ENCODE measurements at regions not wholly inside any gene's neighbourhood (a gene's known extent, or its start where the extent isn't known, plus 50 kb on each side); places are given as distances from the start of the nearest gene placed in this dataset.
"Not testable (repeated sequence)": the region's sequence is repeated elsewhere in the genome, so short reads cannot be mapped to it uniquely, and the experiment has no call there.

DNA sequence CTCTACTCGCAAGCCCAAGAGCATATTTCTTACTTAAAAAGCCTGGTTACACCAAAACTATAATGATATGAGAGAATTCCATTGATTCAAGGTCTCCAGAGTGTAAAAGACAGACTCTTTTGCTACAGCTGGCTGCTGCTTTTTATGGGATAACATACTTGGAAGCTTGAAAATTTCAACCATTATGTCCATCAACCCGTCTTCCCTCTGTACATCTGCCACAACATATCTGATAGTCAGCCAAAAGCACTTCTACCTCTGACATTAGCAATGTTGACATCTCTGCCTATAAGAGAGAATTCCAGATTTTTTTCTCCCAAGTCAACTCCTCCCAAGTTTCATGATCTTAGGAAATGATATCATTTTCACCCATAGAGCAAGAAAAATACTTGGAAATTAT is 54.4 kb upstream of the IQCM start:
- no peak for DNase-seq (ENCODE audit: low read depth in 2 of 2)

DNA sequence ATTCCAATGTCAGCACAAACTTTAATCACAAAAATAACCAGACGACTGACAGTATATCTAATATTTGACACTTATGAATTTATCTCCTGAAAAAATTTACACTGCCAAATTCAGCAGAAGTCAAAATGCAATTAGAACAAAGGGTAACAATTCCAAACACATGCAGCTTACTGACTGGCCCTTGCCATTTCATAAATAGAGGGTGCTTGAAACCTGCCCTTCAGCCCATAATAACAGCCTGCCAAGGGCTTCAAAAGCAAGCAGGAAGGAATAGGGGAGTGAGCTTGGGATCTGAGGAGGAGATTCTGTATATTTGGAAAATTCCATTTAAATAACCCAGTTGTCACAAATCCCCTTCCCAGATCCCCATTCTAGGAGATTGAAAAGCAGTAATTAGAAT is 66.1 kb upstream of the IQCM start:
- no peak for DNase-seq (ENCODE audit: low read depth in 2 of 2)

DNA sequence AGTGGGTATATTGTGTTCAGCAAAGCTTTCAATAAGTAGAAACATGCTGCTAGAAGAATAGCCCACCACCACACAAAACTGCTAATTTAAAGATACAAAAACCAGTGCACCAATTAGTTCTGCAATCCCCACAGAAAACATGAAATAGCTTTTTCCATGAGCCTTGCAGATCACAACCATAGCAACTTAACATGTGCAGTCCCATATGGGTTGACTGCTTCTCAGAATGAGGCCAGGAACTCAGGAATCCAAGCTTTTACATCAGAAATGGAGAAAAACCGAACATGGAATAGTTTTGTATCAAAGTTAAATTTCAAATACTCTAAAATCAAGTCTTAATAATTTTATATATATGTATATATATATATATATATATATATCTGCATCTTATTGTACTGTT is 66.6 kb upstream of the IQCM start:
- DNase-seq (ENCODE audit: low read depth in 2 of 2) = no peak

DNA sequence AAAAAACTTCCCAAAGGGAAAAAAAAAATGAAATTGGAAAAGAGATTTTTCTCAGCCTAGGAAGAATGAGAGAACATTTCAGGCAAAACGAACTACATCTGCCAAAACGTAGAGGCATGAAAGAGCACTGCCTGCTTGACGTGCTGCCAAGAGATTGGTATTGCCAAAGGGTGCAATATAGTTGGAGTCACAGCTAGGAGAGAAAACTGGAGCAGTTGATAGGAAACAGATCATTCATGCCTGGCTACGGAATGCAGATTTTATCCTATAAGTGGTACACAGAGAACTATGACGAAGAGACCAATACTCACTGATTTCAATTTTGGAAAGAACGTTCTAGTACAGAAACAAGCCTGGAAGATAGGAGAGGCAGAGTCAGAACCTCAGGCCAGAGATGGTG is 68.4 kb upstream of the IQCM start:
- no peak for DNase-seq (ENCODE audit: low read depth in 2 of 2)

DNA sequence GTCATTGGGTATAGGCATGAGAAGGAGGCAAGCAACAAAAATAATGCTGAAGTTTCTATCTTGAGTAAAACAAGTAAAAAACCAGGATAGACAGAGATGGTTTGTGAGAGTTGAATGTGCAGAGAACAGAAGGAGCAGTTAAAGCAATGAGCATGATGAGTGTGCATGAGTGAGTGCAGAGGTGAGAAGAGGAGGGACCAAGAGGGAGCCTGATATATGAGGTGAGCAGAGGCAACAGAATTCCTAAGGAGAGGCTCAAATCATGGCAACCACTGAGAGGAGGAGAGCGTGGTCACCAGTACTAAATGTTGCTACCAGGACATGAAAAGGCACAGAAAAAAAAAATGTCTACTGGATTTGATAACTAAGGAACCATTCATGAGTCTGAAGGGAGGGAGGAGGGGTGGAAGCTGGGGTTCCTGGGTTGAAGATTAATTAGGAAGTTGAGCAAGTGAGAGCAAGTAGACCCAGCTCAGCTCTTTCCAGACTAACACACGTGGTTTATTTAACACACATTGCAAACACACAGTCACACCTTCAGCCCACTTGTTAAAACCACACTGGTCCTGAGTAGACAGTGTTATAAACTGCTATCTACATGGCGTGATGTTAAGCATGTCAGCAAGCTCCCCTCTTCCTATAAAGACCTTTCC is 69.0 kb upstream of the IQCM start:
- DNase-seq (ENCODE audit: low read depth in 2 of 2) = no peak

DNA sequence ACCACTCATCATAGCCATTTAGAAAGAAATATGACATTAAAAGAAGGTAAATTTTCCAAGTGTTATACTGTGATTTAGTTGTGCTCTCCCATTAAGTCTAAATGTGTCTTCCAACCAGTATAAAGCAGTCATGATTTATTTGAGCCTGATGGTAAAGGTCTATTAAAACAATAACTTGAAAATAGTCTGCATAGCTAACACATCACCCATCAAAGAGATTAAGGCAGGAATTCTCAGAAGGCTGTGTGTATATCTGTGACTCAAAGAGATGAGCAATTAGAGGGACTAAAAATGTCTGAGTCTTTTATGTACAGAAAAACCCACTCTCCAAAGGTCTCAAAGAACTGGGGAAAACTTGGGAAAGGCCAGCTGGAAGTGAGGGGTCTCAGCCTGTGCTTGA is 70.3 kb upstream of the IQCM start:
- DNase-seq (ENCODE audit: low read depth in 2 of 2) = peak; percentile 65 to 73

DNA sequence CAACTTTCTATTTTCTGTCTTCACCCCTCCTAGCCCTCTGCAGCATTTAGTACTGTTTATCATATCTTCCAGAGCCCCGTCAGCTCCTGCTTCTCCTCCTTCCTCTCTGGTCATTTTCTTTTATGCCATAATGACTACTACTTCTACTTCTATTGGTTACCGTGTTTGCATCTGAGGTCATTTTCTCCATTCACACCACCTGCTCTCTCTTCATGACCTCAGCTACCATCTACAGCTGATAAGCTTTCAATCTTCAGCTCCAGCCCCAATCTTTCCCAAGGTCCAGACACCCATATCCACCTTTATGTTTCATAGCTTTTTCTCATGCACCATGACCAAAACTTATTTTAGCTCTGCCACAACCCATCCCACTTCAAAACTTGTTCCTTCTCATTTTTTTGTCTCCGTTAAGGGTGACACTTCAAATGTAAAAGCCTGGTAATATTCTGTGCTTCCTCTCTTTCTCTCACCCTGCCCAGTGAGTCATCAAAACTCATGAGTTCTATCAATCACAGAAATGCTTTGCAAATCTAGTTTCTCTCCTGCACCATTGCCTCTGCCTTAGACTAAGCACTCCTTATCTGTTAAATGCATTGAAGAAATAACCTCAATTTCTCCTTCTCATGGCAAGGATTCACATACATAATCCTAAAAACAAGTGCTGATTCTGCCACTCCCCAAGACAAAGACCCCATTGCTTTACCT is 71.3 kb upstream of the IQCM start:
- DNase-seq (ENCODE audit: low read depth in 2 of 2) = no peak

DNA sequence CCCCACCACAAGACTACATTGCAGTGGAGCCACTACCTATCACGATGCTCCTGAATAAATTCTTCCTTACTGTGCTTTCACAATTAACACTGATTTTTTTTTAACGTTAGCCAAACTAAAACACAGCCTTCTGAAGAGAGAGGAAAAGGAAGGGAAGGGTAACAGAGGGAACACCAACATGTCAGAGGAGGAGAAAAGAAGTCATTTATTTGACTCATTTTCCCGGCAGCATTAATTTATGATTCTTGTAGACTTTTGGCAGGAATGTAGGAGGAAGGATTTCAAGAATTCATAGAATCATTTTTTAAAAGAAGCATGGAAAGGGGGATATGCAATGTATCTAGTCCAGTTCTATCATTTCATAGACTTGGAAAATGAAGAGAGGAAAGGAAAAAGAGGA is 74.3 kb upstream of the IQCM start:
- DNase-seq (ENCODE audit: low read depth in 2 of 2) = no peak

DNA sequence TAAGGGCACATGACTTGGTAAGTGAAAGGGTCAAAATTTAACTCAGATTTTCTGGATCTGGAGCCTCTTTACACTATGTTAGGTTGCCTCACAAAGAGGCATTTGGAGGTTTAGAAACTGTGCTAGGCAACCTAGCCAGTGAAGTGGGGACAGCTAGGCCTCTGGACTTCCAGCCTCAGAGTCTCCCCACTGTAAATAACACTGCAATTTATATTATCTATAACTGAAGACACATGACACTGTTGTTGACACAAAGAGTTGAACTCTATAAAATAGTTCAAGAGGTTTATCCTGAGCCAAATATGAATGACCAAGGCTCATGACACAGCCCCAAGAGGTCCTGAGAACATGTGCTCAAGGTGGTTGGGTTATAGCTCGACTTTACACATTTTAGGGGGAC is 74.9 kb upstream of the IQCM start:
- DNase-seq (ENCODE audit: low read depth in 2 of 2) = no peak

DNA sequence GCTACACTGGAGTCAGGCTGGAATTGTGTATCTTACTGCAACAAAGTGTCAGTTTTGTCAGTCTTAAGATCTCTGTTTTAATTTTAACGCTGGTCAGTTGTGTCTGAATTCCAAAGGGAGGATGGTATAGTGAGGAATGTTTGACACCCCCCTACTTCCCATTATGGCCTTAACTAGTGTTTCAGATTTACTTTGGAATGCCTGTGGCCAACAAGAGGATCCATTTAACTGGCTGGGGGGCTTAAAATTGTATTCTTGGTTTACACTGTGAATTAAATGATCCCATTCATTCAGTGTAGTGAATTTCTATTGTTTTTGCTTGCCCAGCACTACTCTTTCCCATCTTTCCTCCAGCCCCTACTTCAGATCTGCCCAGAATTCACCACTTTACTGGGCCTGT is 75.8 kb upstream of the IQCM start:
- DNase-seq (ENCODE audit: low read depth in 2 of 2) = no peak

DNA sequence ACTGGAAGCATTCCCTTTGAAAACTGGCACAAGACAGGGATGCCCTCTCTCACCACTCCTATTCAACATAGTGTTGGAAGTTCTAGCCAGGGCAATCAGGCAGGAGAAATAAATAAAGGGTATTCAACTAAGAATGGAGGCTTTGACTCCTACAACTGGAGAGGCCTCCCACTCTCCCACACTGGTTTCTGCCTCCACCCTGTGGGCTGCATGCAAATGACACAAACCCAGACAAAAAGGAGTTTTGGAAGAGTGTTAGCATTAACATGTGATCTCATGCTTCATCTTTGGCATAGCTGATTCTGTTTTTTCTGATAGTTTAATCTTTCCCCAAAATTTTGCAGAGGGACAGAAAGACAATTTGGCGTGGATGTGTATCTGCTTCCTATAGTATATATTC is 80.8 kb upstream of the IQCM start:
- no peak for DNase-seq (ENCODE audit: low read depth in 2 of 2)

DNA sequence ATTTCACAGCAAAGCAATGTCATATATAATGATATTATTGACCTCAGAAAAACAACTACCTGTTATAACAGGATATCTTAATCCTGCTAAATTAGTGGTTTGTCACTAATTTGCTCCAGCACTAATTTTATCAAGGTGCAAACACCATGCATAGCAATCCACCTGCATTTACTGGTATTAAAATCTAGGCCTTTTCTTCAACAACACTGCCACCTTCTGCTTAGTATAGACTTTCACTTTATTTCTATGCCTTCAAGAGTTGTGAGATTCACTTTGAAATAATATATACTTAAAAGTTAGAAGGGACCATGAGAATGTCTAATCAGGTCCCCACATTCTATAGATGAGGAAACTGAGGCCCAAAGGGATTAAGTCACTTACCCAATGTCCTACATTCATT is 82.1 kb upstream of the IQCM start:
- DNase-seq (ENCODE audit: low read depth in 2 of 2) = no peak

DNA sequence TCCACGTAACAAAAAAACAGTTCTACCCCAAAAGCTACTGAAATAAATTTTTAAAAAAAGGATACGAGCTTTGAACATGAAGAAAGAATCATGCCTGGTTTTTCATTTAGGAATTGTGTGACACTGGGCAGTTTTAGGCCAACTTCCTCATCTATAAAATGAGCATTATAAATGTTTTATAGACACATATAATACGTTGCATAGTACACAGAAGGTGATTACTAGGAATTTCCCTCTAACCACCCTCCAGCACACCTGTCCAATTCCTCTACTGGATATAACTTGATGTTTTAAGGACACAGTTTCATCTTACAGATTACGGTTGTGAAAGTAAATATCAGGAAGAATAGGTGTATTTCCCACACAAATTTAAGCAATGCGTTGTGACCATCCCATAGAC is 85.5 kb upstream of the IQCM start:
- DNase-seq (ENCODE audit: low read depth in 2 of 2) = no peak

DNA sequence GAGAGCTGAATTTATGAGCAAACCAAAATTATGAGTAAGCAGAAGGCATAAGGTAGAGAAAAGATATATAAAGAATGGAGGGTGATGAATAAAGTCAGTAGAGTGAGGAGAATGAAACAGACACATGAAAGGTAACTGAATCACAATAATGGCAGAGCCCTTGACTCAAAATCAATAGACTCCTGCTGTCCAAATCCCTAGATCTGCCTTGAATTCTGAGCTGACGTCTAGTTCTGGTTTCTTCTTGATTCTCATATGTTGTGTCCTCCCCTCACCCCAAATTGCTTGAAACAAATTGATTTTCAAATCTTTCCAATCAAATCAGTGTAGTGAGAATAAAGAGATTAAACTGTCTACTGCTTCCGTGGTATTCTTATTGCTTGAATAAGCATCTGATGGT is 86.6 kb upstream of the IQCM start:
- no peak for DNase-seq (ENCODE audit: low read depth in 2 of 2)

DNA sequence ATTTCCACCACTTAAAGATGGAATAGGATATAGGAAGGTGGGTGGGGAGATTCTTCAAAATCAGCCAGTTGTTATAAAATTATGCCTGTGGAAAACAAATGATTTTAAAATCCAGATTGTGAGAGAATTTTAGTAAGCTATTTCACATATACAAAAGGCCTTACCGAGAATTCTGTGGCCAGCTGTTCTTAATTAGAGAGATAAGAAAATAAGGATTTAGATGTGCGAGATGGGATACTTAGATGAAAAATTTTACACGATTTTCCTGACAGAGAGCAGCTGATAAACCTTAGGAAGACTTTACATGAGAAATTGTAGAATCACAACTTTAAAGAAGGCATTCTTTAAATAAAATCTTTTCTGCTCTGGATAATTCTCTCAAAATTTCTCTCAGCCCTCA is 94.5 kb upstream of the IQCM start:
- no peak for DNase-seq (ENCODE audit: low read depth in 2 of 2)

DNA sequence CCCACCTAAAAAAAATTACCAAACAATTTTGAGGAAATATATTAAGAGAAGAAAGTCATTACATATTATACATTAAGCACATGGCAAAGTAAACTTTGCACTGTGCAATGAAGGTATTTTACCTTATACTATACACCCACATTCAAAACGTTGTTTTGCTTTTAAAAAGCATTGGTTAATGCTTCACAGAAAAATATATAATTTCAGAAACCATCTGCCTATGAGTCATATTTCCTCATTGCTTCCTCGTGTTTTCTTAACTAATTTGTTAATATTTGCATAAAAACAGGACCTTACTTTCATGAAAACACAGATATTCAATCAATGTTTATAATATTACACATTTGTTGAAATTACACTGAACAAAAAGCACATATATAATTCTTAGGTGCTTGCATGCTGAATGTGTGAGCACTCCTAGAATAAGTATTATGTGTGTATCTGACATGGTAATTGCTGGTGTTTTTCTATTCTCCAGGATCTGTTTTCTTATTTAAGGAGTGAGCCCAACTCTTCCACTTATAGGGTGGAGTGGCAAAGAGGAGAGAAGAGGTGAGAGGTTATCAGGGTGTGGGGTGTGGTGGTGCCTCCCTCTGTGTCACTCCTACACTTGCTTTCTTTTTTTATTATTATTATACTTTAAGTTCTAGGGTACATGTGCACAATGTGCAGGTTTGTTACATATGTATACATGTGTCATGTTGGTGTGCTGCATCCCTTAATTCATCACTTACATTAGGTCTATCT is 95.1 kb upstream of the IQCM start:
- DNase-seq (ENCODE audit: low read depth in 2 of 2) = no peak

DNA sequence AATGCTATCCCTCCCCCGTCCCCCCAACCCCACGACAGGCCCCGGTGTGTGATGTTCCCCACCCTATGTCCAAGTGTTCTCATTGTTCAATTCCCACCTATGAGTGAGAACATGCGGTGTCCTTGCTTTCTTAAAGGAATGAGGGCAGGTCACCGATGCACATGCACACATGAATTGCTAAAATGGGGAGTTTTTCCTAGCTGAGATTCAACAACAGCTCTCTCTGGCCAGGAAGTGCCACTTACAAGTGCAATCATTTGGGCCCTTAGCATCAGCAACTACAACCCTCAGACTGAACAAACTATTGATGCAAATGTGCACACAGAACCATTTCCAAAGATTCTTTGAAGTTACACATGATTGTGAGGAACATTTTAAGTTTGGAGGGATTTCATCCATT is 95.7 kb upstream of the IQCM start:
- no peak for DNase-seq (ENCODE audit: low read depth in 2 of 2)

DNA sequence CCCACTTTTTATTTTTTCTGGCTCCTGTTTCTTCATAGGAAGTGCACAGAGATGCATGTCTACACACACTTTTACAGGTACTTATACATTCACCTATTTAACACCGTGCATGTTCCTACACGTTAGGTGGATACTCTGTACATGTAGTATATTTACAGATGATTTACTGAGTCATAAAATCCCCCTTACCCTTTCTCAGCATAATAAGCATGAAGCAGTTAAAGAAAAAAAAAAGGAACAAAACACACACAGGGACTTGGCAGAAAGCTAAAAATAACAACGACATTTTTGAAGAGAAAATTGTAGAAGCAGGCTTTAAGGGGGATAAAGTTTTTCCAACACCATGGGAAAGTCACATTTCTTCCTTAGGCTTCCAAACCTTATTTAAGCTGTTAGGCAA is 96.4 kb upstream of the IQCM start:
- DNase-seq (ENCODE audit: low read depth in 2 of 2) = no peak

DNA sequence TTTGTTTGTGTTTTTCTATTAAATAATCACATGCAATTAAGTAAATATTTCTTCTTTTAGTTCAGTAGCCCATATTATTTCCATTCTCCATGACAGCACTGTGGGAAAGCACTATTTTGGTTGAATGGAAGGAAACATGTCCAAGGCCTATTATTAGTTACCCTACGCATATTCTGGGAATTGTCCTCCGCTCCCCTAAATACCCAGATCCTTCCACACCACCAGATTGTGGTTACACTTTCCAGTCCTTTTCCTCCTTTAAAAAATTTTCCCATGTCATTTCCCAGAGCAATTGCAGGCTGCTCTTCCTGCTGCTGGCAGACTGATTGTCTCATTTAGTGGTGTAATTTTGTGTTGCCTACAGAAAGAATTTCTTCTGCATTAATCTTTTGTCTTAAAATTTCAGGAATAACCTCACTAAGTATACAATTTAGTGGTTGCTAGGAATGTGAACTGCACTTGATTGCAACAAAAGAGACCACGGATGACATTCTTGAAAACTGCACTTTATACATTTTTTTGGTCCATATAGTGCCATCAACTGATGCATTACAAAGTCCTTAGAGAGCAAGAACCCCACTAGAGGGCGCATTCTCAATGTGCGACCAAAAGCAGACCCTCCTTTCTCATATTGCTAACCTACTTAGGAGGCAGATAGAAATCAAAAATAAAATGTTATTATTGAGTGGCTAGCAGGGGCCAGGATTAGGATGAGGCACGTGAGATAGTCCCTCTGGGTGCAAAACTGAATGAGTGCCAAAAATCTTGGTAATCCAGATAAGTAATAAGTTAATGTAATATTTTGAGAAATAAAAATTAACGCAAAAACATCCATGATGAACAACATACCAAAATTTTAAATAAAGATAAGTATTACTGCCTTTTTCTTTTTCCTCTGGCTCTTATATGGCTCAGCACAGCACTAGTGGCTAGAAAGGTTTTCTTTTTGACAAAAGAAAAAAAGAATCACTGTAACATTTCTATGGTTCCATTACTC is 98.8 kb upstream of the IQCM start:
- DNase-seq (ENCODE audit: low read depth in 2 of 2) = no peak

DNA sequence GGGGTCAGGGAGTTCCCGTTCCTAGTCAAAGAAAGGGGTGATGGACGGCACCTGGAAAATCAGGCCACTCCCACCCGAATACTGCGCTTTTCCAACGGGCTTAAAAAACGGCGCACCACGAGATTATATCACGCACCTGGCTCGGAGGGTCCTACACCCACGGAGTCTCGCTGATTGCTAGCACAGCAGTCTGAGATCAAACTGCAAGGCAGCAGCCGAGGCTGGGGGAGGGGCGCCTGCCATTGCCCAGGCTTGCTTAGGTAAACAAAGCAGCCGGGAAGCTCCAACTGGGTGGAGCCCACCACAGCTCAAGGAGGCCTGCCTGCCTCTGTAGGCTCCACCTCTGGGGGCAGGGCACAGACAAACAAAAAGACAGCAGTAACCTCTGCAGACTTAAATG is 100.1 kb upstream of the IQCM start:
- DNase-seq (ENCODE audit: low read depth in 2 of 2) = not testable (repeated sequence)

DNA sequence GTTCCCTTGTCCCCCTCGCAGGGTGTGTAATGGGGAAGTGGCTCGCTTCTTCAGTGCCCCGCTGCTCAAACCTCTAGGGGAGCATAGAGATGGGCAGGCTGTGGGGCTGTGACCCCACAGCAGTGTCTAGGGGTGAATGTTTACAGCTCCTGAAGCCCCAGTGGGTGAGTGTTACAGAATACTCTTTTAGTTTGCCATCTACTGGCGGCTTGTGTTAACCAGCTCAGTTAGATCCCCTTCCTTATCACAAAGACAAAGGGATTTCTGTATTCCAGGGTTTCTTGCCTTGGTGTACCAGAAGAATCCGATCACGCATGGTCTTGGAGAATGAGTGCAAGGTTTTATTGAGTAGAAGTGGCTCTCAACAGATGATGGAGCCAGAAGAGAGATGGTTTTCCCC is 108.1 kb upstream of the IQCM start:
- DNase-seq (ENCODE audit: low read depth in 2 of 2) = no peak

DNA sequence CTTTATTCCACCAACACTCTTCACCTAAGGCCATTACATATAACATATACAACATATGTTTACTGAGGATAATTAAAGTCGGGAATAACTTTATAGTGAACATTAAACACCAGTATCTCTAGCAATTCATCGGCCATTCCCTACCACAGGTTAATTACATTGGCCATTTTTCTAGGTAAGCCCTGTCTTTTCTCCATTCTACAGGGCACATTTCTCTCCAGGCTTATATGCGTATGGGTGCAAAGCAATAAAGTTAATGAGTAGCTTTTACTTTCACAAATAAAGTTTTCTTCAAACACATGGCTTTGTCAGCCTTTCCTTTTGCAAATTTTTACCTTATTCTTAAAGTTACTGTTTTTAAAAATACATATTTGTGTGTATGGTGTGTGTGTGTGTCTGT is 111.9 kb upstream of the IQCM start:
- DNase-seq (ENCODE audit: low read depth in 2 of 2) = no peak

Measured in fibroblast of skin of left biceps (primary cell).